ENCODE measurements at regions not wholly inside any gene's neighbourhood (a gene's known extent, or its start where the extent isn't known, plus 50 kb on each side); places are given as distances from the start of the nearest gene placed in this dataset.

DNA sequence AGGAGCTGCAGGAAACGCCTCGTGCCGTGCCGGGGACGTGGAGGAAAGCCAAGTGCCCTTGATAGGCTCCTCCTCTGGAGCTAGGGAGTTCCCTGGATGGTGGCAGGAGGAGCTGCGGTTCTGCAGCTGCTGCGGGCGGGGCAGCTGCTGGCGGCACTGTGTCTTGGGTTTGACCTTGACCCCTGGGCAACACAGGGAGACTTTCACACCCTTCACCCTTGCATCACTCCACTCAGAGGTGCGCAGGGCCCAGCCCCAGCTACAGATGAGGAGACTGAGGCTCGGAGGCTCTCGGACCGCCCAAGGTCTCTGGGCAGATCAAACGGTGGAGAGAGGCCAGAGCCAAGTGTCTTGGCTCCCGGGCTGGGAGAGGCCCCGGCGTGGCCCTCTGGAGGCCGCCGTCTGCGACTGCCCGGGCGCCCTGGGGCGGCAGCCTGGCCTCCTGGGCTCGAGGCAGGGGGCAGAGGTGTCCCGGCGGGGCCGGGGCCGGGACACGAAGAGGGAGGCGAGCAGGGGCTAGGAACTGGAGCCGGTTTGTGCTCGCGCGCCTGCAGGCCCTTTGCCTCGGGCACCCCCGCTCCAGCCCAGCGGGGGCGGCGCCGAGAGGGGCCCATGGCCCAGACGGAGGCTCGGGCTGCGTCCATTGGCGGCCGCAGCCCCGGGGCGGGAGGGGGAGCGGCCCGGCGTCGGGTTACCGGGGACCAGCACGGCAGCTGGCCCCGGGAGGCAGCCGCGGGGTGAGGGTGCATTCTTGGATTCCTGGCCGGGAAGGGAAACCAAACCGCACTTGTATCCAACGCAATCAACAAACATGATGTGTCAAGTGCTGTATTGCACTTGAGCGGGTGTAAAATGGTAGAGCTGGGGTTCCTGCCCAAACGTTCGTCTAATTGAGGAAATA is 129.6 kb upstream of the SLC1A4 start (continued):
- TF ChIP-seq BCLAF1 (IDR thresholded peaks at IDR 0.05): no peak
- peak; percentile 47; the same call in 1 of the 2 replicates for TF ChIP-seq RARG (CRISPR knock-in tag; IDR thresholded peaks at IDR 0.05; ENCODE audit: low read depth)
- TF ChIP-seq ZBTB21 (CRISPR knock-in tag; IDR thresholded peaks at IDR 0.05): no peak
- no peak for TF ChIP-seq TBL1XR1 (IDR thresholded peaks at IDR 0.05; ENCODE audit: borderline replicate concordance, low read length, partially characterized antibody)
- TF ChIP-seq ZNF639 (CRISPR knock-in tag; conservative IDR thresholded peaks at IDR 0.05): peak; percentile 45; the same call in 1 of the 2 replicates
- TF ChIP-seq DMAP1 (CRISPR knock-in tag; IDR thresholded peaks at IDR 0.05): peak; percentile 20; the same call in 1 of the 2 replicates
- no peak for TF ChIP-seq SNAI1 (CRISPR knock-in tag; IDR thresholded peaks at IDR 0.05; ENCODE audit: borderline replicate concordance)
- no peak for TF ChIP-seq ZNF263 (CRISPR knock-in tag; IDR thresholded peaks at IDR 0.05)
- no peak for TF ChIP-seq ZNF672 (CRISPR knock-in tag; IDR thresholded peaks at IDR 0.05)
- TF ChIP-seq ZNF674 (CRISPR knock-in tag; IDR thresholded peaks at IDR 0.05; ENCODE audit: low read depth): no peak
- no peak for TF ChIP-seq GPN1 (CRISPR knock-in tag; IDR thresholded peaks at IDR 0.05; ENCODE audit: borderline replicate concordance)
- TF ChIP-seq, protein P1, sequence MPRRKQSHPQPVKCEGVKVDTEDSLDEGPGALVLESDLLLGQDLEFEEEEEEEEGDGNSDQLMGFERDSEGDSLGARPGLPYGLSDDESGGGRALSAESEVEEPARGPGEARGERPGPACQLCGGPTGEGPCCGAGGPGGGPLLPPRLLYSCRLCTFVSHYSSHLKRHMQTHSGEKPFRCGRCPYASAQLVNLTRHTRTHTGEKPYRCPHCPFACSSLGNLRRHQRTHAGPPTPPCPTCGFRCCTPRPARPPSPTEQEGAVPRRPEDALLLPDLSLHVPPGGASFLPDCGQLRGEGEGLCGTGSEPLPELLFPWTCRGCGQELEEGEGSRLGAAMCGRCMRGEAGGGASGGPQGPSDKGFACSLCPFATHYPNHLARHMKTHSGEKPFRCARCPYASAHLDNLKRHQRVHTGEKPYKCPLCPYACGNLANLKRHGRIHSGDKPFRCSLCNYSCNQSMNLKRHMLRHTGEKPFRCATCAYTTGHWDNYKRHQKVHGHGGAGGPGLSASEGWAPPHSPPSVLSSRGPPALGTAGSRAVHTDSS (CRISPR knock-in tag; conservative IDR thresholded peaks at IDR 0.05): no peak
- no peak for TF ChIP-seq ZNF7 (CRISPR knock-in tag; IDR thresholded peaks at IDR 0.05)
- TF ChIP-seq ZNF788 (CRISPR knock-in tag; IDR thresholded peaks at IDR 0.05; ENCODE audit: borderline replicate concordance): no peak
- TF ChIP-seq U2AF2 (IDR thresholded peaks at IDR 0.05; ENCODE audit: low read depth, low read length): no peak
- TF ChIP-seq ZNF678 (CRISPR knock-in tag; IDR thresholded peaks at IDR 0.05): no peak
- no peak for TF ChIP-seq ZNF33B (CRISPR knock-in tag; IDR thresholded peaks at IDR 0.05)
- TF ChIP-seq U2AF1 (optimal IDR thresholded peaks at IDR 0.05; ENCODE audit: low read depth, low read length): no peak
- TF ChIP-seq NFYB (CRISPR knock-in tag; IDR thresholded peaks at IDR 0.05): peak; percentile 40; the same call in 1 of the 2 replicates
- TF ChIP-seq ZKSCAN1 (IDR thresholded peaks at IDR 0.05; ENCODE audit: low read length): no peak
- TF ChIP-seq ZNF614 (CRISPR knock-in tag; IDR thresholded peaks at IDR 0.05; ENCODE audit: borderline replicate concordance): no peak

All from HepG2 (cell line).